ENCODE measurements at regions not wholly inside any gene's neighbourhood (a gene's known extent, or its start where the extent isn't known, plus 50 kb on each side); places are given as distances from the start of the nearest gene placed in this dataset.

DNA sequence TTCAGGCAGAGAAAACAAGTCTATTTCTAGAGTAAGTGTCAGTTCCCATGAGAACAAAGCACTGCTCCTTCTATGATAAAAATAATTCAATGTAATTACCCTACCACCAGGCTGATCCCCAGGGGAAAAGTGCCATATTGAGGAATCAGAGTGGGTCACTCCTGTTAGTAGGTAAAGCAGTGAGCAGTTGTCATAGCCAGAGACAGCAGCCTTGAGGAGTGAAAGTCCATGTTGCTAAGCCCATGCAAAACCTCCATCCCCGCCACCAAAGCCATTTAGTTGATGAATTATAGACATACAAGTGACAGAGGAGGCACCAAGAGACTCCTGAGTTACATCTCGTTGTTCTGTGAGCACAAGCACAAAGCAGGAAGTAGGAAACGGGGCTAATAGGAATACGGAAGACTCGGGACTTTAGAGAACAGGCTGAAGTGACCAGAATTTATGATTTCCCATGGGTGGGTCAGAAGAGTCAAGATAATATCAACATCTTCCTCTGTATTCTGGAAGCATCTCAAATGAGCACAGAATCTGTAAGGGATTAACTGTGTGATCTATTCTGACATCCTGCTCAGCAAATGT lies 197.9 kb downstream of the MAFB start:
- DNase-seq (ENCODE audit: low spot score) = no peak

DNA sequence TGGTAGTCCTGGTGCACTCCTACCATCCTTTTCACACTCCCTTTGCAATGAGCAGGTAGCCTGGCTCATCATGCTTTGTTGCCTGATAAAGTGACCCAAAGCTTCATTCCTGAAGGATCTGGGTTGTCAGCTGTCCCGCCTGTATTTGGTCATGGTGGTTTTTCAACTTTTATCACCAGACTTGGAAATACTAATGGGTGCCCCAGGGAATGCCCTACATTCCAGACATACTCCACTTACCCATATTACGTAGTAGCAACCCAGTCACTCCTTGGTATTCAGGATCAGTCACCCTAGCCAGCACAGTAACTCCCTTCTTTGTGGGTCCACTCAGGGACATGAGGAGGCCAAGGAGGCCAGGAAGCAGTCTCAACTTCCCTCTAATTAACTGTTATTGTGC lies 199.2 kb downstream of the MAFB start:
- no peak for DNase-seq (ENCODE audit: low spot score)

DNA sequence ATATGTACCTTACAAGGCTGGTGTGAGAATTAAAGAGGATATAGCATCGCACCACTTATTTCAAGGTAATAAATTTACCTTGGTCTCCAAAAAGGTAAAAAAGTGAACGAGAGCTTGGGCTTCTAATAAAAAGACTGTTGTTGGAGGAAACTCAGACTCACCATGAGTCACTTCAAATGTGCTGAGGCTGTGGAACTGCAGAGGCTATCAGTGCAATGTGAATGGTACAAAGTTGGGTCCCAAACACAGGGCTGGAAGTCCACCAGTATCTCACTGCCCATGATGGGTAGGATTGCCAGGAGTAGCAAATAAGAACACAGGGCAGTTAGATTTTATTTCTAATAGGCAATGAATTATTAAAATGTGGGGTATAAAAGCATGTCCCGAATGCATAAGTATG lies 200.6 kb downstream of the MAFB start:
- DNase-seq (ENCODE audit: low spot score) = no peak

- no peak for DNase-seq (ENCODE audit: low spot score)
Measured at GRCh38 chr20:40486297-40486696, 202.7 kb downstream of the MAFB start.

DNA sequence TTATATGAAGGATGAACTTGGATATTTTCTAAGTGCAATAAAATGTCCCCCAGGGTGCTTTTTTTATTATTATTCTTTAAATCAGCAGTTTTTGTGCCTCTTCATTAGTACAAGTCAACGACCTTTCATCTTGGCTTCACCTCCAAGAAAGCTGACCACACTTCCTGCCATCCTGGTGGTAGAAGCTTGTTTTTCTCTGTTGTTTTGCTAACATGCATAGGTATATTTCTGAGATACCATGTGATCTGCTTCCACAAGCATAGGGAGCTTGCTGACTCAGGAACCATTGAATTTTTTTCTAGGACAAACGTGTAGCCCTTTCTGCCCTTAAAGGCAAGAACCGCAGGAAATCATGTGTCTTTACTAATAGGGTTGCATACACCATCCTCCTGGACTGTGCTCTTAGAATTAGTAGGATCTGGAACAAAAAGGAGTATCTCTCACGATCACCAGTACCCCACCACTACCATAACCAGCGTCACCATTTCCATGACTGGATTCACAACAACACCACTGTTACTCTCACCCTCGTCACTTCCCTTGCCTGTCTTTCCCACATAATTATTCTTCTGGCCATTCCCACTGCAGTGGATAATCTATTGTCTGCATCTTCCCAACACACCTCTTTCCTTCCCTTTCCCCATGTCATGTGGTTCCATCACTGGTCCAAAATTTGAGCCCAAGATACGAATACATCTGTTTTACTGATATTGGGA lies 207.1 kb downstream of the MAFB start:
- no peak for DNase-seq (ENCODE audit: low spot score)

GRCh38 chr20:40481337-40481736 lies 207.7 kb downstream of the MAFB start:
- DNase-seq (ENCODE audit: low spot score) = no peak

DNA sequence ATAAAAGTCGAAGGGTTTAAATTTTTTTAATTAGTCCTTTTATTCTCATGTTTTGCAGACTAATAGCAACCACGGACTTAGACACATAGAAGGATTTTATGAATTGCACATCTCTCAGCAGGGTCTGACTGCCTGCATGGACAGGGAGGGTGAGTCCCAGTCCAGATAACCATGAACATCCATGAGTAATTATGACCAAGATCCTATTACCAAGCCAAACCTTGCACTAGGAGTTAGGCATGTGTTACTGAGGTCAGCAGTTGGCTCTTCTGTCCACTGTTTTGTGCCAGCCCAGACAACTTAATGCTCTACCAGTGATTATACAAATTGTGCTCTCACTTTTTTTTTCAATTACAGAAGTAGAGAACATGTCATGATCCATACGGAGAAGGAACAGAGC lies 211.2 kb downstream of the MAFB start:
- DNase-seq (ENCODE audit: low spot score) = no peak

DNA sequence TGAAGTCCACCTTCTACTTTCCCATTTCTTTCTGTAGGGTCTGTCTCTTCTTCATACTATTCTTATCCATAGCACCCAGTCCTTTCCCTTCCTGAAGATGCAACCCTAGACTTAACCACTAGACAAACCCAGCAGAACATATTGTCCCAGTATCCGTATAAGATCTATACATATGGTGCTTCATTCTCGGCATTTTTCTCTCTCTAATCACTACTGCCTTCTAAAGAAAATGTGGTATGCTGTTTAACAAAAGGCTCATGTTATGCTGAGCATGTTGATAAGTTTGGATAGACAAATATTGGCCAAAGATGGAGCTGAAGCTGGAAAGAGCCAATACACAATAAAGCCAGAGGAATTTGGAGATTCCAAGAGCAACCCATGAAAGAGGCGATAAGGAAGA lies 212.6 kb downstream of the MAFB start:
- no peak for DNase-seq (ENCODE audit: low spot score)

DNA sequence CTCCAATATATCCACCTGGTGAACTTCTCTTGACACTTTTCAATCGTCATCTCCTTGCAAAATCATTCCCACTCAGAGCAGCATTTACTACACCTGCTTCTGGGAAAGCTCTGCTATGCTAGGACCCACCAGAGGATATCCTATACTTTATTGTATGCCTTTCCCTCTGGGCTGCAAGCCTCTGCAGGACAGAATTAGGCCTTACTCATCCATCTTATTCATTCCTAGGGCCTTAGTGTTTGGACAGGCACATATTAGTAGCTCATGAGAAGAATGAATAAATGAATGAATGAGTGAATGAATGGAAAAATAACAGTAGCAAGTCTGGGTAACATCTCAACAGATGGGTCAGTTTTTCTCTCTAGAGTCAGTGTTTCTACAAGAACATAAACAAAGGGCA lies 216.1 kb downstream of the MAFB start:
- no peak for DNase-seq (ENCODE audit: low spot score)

GRCh38 chr20:40471261-40471629 lies 217.8 kb downstream of the MAFB start:
- DNase-seq (ENCODE audit: low spot score) = no peak

GRCh38 chr20:40470445-40471260 lies 218.4 kb downstream of the MAFB start:
- no peak for DNase-seq (ENCODE audit: low spot score)

- DNase-seq (ENCODE audit: low spot score) = no peak
Measured at GRCh38 chr20:40468759-40469158, 220.3 kb downstream of the MAFB start.

- no peak for DNase-seq (ENCODE audit: low spot score)
Measured at GRCh38 chr20:40467703-40468411, 221.2 kb downstream of the MAFB start.

DNA sequence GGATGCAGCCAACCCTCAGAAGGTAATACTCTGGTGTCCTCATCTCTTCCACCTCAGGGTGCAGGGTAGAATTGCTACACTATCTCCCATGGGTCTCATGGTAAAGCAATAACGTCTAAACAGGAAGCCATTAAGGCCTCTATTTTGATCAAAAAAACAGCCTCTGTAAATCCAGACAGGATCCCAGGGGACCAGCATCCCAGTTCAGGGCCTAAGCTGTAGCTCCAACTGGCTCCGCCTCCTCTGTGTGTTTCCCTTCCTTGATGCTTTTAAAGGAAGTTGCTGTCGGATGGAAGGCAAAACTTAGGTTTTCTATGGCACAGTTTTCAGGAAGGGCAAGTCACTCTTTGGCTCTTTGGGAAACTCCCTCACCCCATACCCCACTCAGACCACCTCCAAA lies 222.0 kb downstream of the MAFB start:
- no peak for DNase-seq (ENCODE audit: low spot score)

DNA sequence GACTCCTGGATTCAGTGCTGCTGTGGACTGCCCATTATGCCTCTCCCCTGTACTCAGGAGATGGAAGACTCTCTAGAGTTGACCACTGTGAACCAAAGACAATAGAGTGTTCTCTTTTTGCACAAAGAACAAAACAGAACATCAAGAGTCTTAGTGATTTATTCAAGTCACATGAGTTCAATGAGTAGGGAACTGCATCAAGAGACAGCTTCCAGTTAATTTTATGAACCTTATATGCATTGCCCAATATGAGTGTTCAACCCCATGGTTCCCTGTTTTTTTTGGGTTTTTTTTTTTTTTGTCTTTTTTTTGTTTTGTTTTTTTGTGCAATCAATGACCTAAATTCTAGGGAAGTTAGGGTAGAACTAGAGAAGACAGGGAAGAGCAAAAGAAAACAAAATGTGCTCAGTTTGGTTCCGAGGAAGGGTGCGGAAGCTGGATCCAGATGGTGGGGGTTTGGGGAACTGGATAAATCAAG lies 224.3 kb downstream of the MAFB start:
- DNase-seq (ENCODE audit: low spot score) = no peak

GRCh38 chr20:40463171-40463570 lies 225.9 kb downstream of the MAFB start:
- DNase-seq (ENCODE audit: low spot score) = no peak

DNA sequence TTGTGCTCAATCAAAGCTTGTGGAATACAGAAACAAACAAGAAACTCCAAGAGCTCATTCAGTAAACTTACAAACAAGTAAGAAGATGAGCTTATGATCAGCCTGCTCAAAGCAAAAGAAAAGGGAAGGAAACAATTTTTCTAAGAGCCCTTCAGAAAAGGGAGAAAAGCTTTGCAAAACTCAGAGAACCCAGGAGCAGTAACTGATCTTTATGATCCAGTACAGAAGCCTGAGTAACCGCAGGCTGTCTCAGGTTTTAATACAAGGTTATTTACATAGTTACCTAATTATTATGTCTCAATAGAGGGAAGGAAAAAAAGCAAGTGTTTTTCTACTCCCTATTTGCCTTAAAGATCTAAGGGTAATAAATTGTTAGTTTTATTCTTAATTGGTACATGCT lies 226.5 kb downstream of the MAFB start:
- DNase-seq (ENCODE audit: low spot score) = no peak

- no peak for DNase-seq (ENCODE audit: low spot score)
Measured at GRCh38 chr20:40459299-40459698, 229.7 kb downstream of the MAFB start.

DNA sequence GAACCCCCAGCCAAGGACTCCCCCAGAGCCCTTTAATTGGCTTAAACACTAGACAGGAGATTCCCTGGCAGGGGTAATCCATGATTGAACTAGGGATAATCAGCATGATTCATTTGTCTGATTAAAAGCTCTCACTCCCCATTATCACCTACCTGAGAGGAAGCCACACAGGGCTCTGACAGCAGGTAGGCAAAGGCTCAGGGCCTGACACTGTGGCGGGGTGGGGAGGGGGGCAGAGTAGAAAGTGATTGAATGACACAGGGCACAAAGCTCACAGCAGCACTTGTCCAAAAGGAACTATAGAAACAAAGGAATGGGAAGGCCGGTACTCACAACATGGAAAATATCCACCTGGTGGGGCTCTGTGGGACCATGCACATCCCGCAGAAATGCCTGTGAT lies 231.6 kb downstream of the MAFB start:
- DNase-seq (ENCODE audit: low spot score) = no peak

DNA sequence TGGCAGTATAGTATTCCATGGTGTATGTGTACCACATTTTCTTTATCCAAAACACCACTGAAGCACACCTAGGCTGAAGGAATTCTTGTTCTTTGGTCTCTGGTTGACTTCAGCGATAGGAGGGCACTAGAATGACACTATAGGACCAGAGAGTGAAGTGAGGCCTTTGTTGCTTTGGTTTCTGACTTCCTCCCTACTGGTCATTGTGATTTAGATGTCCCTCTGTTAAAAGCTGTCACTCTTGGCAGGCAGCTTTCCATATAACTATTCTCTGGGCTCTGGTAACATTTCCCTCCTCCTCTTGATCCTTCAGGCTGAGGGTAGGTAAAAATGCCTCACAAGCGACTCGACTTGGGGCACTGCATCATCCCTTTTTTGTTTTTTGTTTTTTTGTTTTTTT lies 236.3 kb downstream of the MAFB start:
- DNase-seq (ENCODE audit: low spot score) = no peak

GRCh38 chr20:40451552-40451951 lies 237.5 kb downstream of the MAFB start:
- no peak for DNase-seq (ENCODE audit: low spot score)

GRCh38 chr20:40449974-40450616 lies 238.9 kb downstream of the MAFB start:
- DNase-seq (ENCODE audit: low spot score) = no peak
